HL-60 (cell line): ENCODE measurements at regions not wholly inside any gene's neighbourhood (a gene's known extent, or its start where the extent isn't known, plus 50 kb on each side); places are given as distances from the start of the nearest gene placed in this dataset.

ENCODE experiments used
- DNase-seq, 2 experiments: peaks; one replicate each; pipeline ENCODE4 v3.0.0-alpha.2; 2010 to 2020; ENCODE audit warnings: low read depth in 1 of 2, low spot score in 1 of 2
- H3K27ac ChIP-seq: fragments of 250-450 bp; sonication (Bioruptor Pico); replicated peaks from 2 replicates; pipeline ENCODE4 v1.5.1; 2020; ENCODE audit warnings: mild to moderate bottlenecking, moderate library complexity
- H3K27me3 ChIP-seq: fragments of 250-450 bp; sonication (Bioruptor Pico); 2 replicates; pipeline ENCODE4 v1.5.1; 2021; ENCODE audit warnings: mild to moderate bottlenecking, moderate library complexity; ENCODE audit not compliant: insufficient read depth, poor library complexity, severe bottlenecking
- H3K4me3 ChIP-seq: replicated peaks from 2 replicates; pipeline ENCODE4 v1.5.1; 2011; ENCODE audit warnings: mild to moderate bottlenecking, control low read depth, low read length; ENCODE audit not compliant: insufficient read depth
- GABPA ChIP-seq: IDR thresholded peaks from 2 replicates; pipeline ENCODE4 v1.6.1; 2012; ENCODE audit warnings: low read depth
- POLR2AphosphoS5 ChIP-seq: IDR thresholded peaks from 2 replicates; pipeline ENCODE4 v1.6.1; 2012; ENCODE audit warnings: low read depth
- REST ChIP-seq: IDR thresholded peaks from 2 replicates; pipeline ENCODE4 v1.6.1; 2012; ENCODE audit warnings: low read depth; ENCODE audit not compliant: insufficient replicate concordance
- SPI1 ChIP-seq: IDR thresholded peaks from 2 replicates; pipeline ENCODE4 v1.6.1; 2012; ENCODE audit warnings: low read depth, mild to moderate bottlenecking, borderline replicate concordance
- TF ChIP-seq, protein P1 (sequence below): IDR thresholded peaks from one replicate; pipeline ENCODE4 v1.5.1; 2011; ENCODE audit warnings: low read length, control low read depth, inconsistent platforms; ENCODE audit not compliant: insufficient read depth

GRCh38 chr15:25597571-25597970, 158.7 kb upstream of the UBE3A start:
- no peak overlapping the region for H3K4me3 ChIP-seq

DNA sequence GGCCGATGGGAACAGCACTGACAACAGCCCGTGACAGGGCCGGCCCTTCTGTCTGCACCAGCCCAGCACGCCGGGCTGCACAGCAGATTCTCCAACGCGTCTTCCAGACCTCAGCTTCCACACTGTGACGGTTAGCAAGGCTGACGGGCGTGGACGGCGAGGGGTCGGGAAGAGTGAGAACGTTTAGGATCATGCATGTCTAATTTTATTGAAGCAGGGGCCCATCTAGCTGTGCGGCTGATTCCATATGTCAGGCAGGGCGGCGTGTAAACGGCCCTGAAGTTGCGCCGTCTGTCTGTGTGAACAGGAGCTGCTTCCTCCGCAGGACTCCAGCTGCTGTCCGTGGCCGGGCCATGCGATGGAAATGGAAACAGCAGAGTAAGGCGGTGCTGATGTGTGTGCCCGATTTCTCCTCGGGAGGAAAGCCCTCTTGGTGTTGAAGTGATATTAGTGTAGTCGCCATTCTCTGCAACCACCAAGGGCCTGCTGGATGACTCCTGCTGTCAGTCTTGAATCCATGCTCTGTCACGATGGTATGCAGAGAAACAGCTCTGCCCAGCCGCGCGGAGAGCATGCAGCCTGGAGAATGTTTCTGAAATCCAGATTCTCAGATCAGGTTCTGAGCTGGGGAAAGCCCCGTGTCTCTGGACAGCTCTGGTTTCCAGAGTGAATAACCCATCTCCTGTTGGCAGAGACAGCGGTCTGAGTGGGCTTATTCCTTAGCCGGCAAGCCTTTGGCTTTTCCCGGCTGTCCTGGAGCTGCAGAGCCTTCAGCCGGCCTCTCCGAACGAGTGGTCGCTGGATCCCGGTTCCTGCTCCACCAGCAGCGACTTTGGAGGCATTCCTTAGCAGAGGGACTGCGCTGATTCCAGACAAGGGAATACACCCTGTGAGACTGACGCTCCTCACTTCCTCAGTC, 158.1 kb upstream of the UBE3A start:
- H3K4me3 ChIP-seq, result no peak overlapping the region
- H3K27me3 ChIP-seq, result no peaks in the 10 kb centered on the region
- H3K27ac ChIP-seq, result no peak overlapping the region
- DNase-seq, result no peak
- TF ChIP-seq POLR2AphosphoS5 (no peak), SPI1 (no peak), REST (no peak)
- TF ChIP-seq, protein P1, sequence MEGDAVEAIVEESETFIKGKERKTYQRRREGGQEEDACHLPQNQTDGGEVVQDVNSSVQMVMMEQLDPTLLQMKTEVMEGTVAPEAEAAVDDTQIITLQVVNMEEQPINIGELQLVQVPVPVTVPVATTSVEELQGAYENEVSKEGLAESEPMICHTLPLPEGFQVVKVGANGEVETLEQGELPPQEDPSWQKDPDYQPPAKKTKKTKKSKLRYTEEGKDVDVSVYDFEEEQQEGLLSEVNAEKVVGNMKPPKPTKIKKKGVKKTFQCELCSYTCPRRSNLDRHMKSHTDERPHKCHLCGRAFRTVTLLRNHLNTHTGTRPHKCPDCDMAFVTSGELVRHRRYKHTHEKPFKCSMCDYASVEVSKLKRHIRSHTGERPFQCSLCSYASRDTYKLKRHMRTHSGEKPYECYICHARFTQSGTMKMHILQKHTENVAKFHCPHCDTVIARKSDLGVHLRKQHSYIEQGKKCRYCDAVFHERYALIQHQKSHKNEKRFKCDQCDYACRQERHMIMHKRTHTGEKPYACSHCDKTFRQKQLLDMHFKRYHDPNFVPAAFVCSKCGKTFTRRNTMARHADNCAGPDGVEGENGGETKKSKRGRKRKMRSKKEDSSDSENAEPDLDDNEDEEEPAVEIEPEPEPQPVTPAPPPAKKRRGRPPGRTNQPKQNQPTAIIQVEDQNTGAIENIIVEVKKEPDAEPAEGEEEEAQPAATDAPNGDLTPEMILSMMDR, result no peak

More at GRCh38 chr15:25597571-25597970, 158.7 kb upstream of the UBE3A start:
- no peaks in the 10 kb centered on the region for H3K27me3 ChIP-seq
- no peak overlapping the region for H3K27ac ChIP-seq
- no peak for DNase-seq
- no peak for TF ChIP-seq GABPA
- TF ChIP-seq POLR2AphosphoS5, result no peak
- no peak for TF ChIP-seq REST
- TF ChIP-seq SPI1, result no peak
- TF ChIP-seq, protein P1, result no peak

DNA sequence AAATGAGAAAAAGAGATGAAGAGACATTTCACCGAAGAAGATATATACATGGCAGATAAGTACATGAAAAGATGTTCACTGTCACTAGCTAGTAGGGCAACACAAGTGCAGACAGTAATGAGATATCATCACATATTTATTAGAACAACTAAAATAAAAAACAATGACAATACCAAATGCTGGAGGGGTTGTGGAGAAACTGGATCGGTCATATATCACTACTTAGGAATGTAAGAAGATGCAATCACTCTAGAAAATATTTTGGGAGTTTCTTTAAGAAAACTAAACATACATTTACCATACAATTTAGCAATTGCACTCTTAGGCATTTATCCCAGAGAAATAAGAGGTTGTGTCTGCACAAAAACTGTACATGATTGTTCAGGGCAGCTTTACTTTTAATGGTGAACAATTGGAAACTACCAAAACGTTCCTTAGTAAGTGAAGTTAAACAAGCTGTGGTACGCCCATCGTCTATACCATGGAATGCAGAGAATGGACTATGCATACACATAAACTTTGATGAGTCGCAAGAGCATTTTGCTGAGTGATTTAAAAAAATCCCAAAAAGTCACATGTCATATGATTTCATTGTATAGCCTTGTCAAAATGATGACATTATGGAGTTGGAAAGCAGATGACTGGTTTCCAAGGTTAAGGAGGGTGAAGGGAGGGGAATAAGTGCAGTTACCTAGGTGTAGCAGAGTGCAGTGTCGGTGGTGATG, 149.0 kb upstream of the UBE3A start:
- H3K27me3 ChIP-seq, result no peaks in the 10 kb centered on the region
- no peak for DNase-seq
- TF ChIP-seq REST (no peak), POLR2AphosphoS5 (no peak), GABPA (no peak)
- H3K4me3 ChIP-seq, result no peak overlapping the region
- no peak overlapping the region for H3K27ac ChIP-seq
